ENCODE measurements at regions not wholly inside any gene's neighbourhood (a gene's known extent, or its start where the extent isn't known, plus 50 kb on each side); places are given as distances from the start of the nearest gene placed in this dataset.

DNA sequence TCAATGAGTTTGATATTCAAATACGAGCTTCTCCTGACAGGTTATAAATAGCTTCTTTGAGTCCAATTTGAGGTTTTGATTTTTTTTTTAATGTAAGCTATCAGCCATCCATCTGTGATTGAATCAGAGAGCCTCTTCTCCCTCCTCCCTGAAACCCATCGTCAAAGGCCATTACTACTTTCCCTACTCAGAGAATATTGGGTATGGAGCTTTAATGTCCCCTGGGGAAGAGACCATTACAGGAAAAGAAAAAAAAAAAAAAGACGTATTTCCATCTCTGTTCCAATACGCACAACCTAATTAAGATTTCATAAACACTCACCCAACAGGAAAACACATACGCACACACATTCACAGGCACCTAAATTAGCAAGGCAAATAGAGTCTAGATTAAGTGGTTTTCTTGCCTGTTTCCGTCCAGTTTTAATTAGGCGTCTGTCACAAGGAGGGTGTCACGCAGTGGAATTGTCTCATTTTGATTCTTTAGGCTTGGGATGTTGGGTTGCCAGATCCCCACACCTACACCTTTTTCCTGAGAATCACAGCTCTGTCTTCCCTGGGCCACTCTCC lies 194.3 kb upstream of the RPL38 start:
- peak in 2 of 6 donors; percentile 70 to 92 for DNase-seq (ENCODE audit: low read depth in 4 of 6, low spot score in 6 of 6)
- H3K4me3 ChIP-seq (ENCODE audit: low read depth, low read length): no peak overlapping the region
- peaks cover 16% of the 10 kb centered on the region for H3K27me3 ChIP-seq (ENCODE audit: control insufficient read depth, insufficient read depth, low read length)
- no peak overlapping the region for H3K27ac ChIP-seq (ENCODE audit: low read depth, low read length)
- no CpG with 5 or more reads among the region's 8 CpGs for WGBS (ENCODE audit: insufficient coverage)
- H3K4me1 ChIP-seq (ENCODE audit: control insufficient read depth, insufficient read depth, low read length): peaks cover 30% of the 10 kb centered on the region
- no peaks in the 10 kb centered on the region for H3K9me3 ChIP-seq (ENCODE audit: control insufficient read depth, insufficient read depth, low read length)
- no peaks in the 10 kb centered on the region for H3K36me3 ChIP-seq (ENCODE audit: control insufficient read depth, insufficient read depth, low read length)

GRCh38 chr17:74010903-74011302 lies 192.6 kb upstream of the RPL38 start:
- Histone ChIP-seq H3K4me1 (ENCODE audit: control insufficient read depth, insufficient read depth, low read length) (peaks cover 30% of the 10 kb centered on the region), H3K9me3 (ENCODE audit: control insufficient read depth, insufficient read depth, low read length) (no peaks in the 10 kb centered on the region), H3K4me3 (ENCODE audit: low read depth, low read length) (no peak overlapping the region), H3K27me3 (ENCODE audit: control insufficient read depth, insufficient read depth, low read length) (peaks cover 17% of the 10 kb centered on the region), H3K27ac (ENCODE audit: low read depth, low read length) (no peak overlapping the region), H3K36me3 (ENCODE audit: control insufficient read depth, insufficient read depth, low read length) (no peaks in the 10 kb centered on the region)
- DNase-seq (ENCODE audit: low read depth in 4 of 6, low spot score in 6 of 6): no peak
- WGBS (ENCODE audit: insufficient coverage): 93% methylated on average over 4 of the region's 10 CpGs

- WGBS (ENCODE audit: insufficient coverage): 8% methylated on average over 6 of the region's 7 CpGs
- H3K36me3 ChIP-seq (ENCODE audit: control insufficient read depth, insufficient read depth, low read length): no peaks in the 10 kb centered on the region
- peaks cover 33% of the 10 kb centered on the region for H3K4me1 ChIP-seq (ENCODE audit: control insufficient read depth, insufficient read depth, low read length)
- peak in 2 of 6 donors; percentile 83 to 85 for DNase-seq (ENCODE audit: low read depth in 4 of 6, low spot score in 6 of 6)
- H3K27ac ChIP-seq (ENCODE audit: low read depth, low read length): no peak overlapping the region
- H3K4me3 ChIP-seq (ENCODE audit: low read depth, low read length): no peak overlapping the region
- no peaks in the 10 kb centered on the region for H3K9me3 ChIP-seq (ENCODE audit: control insufficient read depth, insufficient read depth, low read length)
- peaks cover 18% of the 10 kb centered on the region for H3K27me3 ChIP-seq (ENCODE audit: control insufficient read depth, insufficient read depth, low read length)
Observed at GRCh38 chr17:74011966-74012365, 191.5 kb upstream of the RPL38 start.

DNA sequence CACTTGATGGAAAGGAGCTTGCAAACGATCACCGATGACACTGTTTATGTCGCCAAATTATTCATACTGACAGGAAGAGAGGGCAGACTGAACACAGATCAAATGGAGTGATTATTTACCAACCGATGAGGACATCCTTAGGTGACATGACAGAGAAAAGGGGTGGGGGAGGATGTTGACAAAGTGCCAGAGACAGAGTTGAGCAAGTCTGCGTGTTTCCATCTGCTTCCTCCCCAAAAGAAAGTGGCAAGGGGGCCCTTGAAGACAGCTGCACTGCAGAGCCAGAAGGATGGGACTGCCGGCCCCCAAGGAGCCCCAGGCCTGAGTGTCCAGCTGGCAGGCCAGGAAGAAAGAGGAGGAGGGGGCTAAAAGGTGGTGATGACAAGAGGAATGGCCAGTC lies 191.0 kb upstream of the RPL38 start:
- WGBS (ENCODE audit: insufficient coverage): no CpG with 5 or more reads among the region's 6 CpGs

GRCh38 chr17:74015316-74015715 lies 188.2 kb upstream of the RPL38 start:
- no peaks in the 10 kb centered on the region for H3K9me3 ChIP-seq (ENCODE audit: control insufficient read depth, insufficient read depth, low read length)
- H3K27me3 ChIP-seq (ENCODE audit: control insufficient read depth, insufficient read depth, low read length): peaks cover 7% of the 10 kb centered on the region
- H3K36me3 ChIP-seq (ENCODE audit: control insufficient read depth, insufficient read depth, low read length): no peaks in the 10 kb centered on the region
- H3K4me1 ChIP-seq (ENCODE audit: control insufficient read depth, insufficient read depth, low read length): peaks cover 35% of the 10 kb centered on the region
- H3K4me3 ChIP-seq (ENCODE audit: low read depth, low read length): no peak overlapping the region
- 79% methylated on average over 3 of the region's 5 CpGs for WGBS (ENCODE audit: insufficient coverage)
- DNase-seq (ENCODE audit: low read depth in 4 of 6, low spot score in 6 of 6): no peak
- H3K27ac ChIP-seq (ENCODE audit: low read depth, low read length): no peak overlapping the region

More for the DNA sequence above, 191.0 kb upstream of the RPL38 start:
- H3K27me3 ChIP-seq (ENCODE audit: control insufficient read depth, insufficient read depth, low read length): peaks cover 18% of the 10 kb centered on the region
- H3K9me3 ChIP-seq (ENCODE audit: control insufficient read depth, insufficient read depth, low read length): no peaks in the 10 kb centered on the region
- no peaks in the 10 kb centered on the region for H3K36me3 ChIP-seq (ENCODE audit: control insufficient read depth, insufficient read depth, low read length)
- H3K4me3 ChIP-seq (ENCODE audit: low read depth, low read length): no peak overlapping the region
- no peak overlapping the region for H3K27ac ChIP-seq (ENCODE audit: low read depth, low read length)
- DNase-seq (ENCODE audit: low read depth in 4 of 6, low spot score in 6 of 6): peak in 1 of 6 donors; percentile 49
- H3K4me1 ChIP-seq (ENCODE audit: control insufficient read depth, insufficient read depth, low read length): peaks cover 38% of the 10 kb centered on the region

DNA sequence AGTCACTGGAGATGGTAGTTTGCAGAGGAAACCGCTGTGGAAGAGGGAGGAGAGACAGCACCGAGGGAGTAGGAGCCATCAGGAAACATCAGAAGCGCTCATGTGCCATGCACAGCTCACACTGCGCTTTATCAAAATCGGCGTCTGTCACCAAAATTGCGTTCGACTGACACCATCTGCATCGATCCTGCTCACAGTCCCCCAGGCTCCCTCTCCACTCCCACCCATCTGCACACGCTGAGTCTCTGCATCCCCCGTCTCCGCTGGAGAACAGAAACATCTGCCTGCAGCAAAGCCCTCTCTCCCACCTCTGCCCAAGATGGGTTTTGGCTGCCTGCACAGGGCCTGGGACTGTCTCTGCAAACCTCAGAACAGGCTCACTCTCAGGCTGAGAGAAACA lies 187.5 kb upstream of the RPL38 start:
- Histone ChIP-seq H3K27ac (ENCODE audit: low read depth, low read length) (no peak overlapping the region), H3K4me3 (ENCODE audit: low read depth, low read length) (no peak overlapping the region), H3K9me3 (ENCODE audit: control insufficient read depth, insufficient read depth, low read length) (no peaks in the 10 kb centered on the region), H3K36me3 (ENCODE audit: control insufficient read depth, insufficient read depth, low read length) (no peaks in the 10 kb centered on the region), H3K27me3 (ENCODE audit: control insufficient read depth, insufficient read depth, low read length) (peaks cover 5% of the 10 kb centered on the region), H3K4me1 (ENCODE audit: control insufficient read depth, insufficient read depth, low read length) (peaks cover 35% of the 10 kb centered on the region)
- 61% methylated on average over 11 of the region's 12 CpGs for WGBS (ENCODE audit: insufficient coverage)
- peak in 2 of 6 donors; percentile 41 to 78 for DNase-seq (ENCODE audit: low read depth in 4 of 6, low spot score in 6 of 6)

DNA sequence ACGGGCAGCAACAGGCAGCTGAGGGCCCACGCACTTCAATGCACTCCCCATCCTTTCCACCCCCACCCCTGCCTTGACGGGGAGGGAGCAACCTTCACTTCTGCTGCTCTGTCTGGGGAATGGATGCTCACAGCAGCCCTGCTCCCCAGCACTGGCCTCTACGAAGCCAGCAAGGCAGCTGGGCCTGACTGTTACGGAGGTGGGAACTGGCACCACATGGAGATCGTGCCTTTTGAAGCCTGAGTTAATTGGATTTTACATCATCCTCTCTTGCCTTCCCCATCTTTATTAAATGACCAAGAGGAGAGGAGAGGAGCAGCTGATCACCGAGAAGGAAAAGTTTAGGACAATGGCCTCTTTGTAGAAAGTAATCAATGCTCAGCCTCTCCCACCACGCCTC lies 187.0 kb upstream of the RPL38 start:
- no peak for DNase-seq (ENCODE audit: low read depth in 4 of 6, low spot score in 6 of 6)
- Histone ChIP-seq H3K9me3 (ENCODE audit: control insufficient read depth, insufficient read depth, low read length) (no peaks in the 10 kb centered on the region), H3K27ac (ENCODE audit: low read depth, low read length) (no peak overlapping the region), H3K36me3 (ENCODE audit: control insufficient read depth, insufficient read depth, low read length) (no peaks in the 10 kb centered on the region), H3K4me3 (ENCODE audit: low read depth, low read length) (no peak overlapping the region), H3K27me3 (ENCODE audit: control insufficient read depth, insufficient read depth, low read length) (peaks cover 3% of the 10 kb centered on the region), H3K4me1 (ENCODE audit: control insufficient read depth, insufficient read depth, low read length) (peaks cover 35% of the 10 kb centered on the region)
- WGBS (ENCODE audit: insufficient coverage): 20% methylated on average over 4 of the region's 8 CpGs

DNA sequence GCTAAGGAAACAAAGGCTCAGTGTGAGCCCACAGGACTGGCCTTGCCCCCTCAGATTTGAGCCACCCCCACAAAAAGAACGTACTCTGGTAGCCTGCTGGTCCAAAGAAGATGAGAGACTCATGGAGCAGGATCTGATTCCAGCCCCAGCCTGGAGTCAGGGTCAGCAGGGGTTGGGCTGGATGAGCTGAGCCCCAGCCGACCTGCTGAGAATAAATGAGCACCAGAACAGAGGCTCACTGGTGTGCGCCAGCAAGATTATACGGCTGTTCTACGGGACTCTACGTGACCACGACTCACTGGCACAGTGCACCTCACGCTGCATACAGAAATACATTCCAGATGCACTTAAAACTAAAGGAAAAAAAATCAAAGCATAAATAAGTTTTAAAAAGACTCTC lies 186.0 kb upstream of the RPL38 start:
- no peaks in the 10 kb centered on the region for H3K9me3 ChIP-seq (ENCODE audit: control insufficient read depth, insufficient read depth, low read length)
- H3K36me3 ChIP-seq (ENCODE audit: control insufficient read depth, insufficient read depth, low read length): no peaks in the 10 kb centered on the region
- no peak overlapping the region for H3K4me3 ChIP-seq (ENCODE audit: low read depth, low read length)
- DNase-seq (ENCODE audit: low read depth in 4 of 6, low spot score in 6 of 6): no peak
- peak overlapping the region; percentile 6 for H3K27ac ChIP-seq (ENCODE audit: low read depth, low read length)
- H3K27me3 ChIP-seq (ENCODE audit: control insufficient read depth, insufficient read depth, low read length): peaks cover 3% of the 10 kb centered on the region
- WGBS (ENCODE audit: insufficient coverage): 26% methylated on average over 5 of the region's 8 CpGs
- peaks cover 30% of the 10 kb centered on the region for H3K4me1 ChIP-seq (ENCODE audit: control insufficient read depth, insufficient read depth, low read length)

- H3K27ac ChIP-seq (ENCODE audit: low read depth, low read length): peak overlapping the region; percentile 6
- peaks cover 30% of the 10 kb centered on the region for H3K4me1 ChIP-seq (ENCODE audit: control insufficient read depth, insufficient read depth, low read length)
- peak in 4 of 6 donors; percentile 47 to 80 (median 62) for DNase-seq (ENCODE audit: low read depth in 4 of 6, low spot score in 6 of 6)
- H3K27me3 ChIP-seq (ENCODE audit: control insufficient read depth, insufficient read depth, low read length): peaks cover 3% of the 10 kb centered on the region
- WGBS (ENCODE audit: insufficient coverage): 27% methylated on average over 4 of the region's 4 CpGs
- no peaks in the 10 kb centered on the region for H3K36me3 ChIP-seq (ENCODE audit: control insufficient read depth, insufficient read depth, low read length)
- no peaks in the 10 kb centered on the region for H3K9me3 ChIP-seq (ENCODE audit: control insufficient read depth, insufficient read depth, low read length)
- H3K4me3 ChIP-seq (ENCODE audit: low read depth, low read length): no peak overlapping the region
Observed at GRCh38 chr17:74018115-74018514, 185.4 kb upstream of the RPL38 start.

GRCh38 chr17:74019271-74019670 lies 184.2 kb upstream of the RPL38 start:
- H3K36me3 ChIP-seq (ENCODE audit: control insufficient read depth, insufficient read depth, low read length): no peaks in the 10 kb centered on the region
- H3K9me3 ChIP-seq (ENCODE audit: control insufficient read depth, insufficient read depth, low read length): no peaks in the 10 kb centered on the region
- peaks cover 3% of the 10 kb centered on the region for H3K27me3 ChIP-seq (ENCODE audit: control insufficient read depth, insufficient read depth, low read length)
- WGBS (ENCODE audit: insufficient coverage): 79% methylated on average over 3 of the region's 6 CpGs
- no peak overlapping the region for H3K27ac ChIP-seq (ENCODE audit: low read depth, low read length)
- peaks cover 33% of the 10 kb centered on the region for H3K4me1 ChIP-seq (ENCODE audit: control insufficient read depth, insufficient read depth, low read length)
- DNase-seq (ENCODE audit: low read depth in 4 of 6, low spot score in 6 of 6): peak in 1 of 6 donors; percentile 60
- H3K4me3 ChIP-seq (ENCODE audit: low read depth, low read length): no peak overlapping the region

Data from spinal cord (tissue), 9 donors.